GM23338 (cell line): ENCODE measurements at regions not wholly inside any gene's neighbourhood (a gene's known extent, or its start where the extent isn't known, plus 50 kb on each side); places are given as distances from the start of the nearest gene placed in this dataset.

Experiments
- ATAC-seq: fragments of 200-7000 bp; cut with Tn5 transposase; 3 replicates; pipeline ENCODE4 v1.9.1; 2020
- DNase-seq: peaks from one replicate; pipeline ENCODE4 v3.0.0-alpha.2; 2015; ENCODE audit warnings: low spot score
- H2AFZ ChIP-seq: fragments of 200-600 bp; sonication (generic); 2 replicates; pipeline ENCODE4 v1.8.0; 2016; ENCODE audit warnings: antibody characterized with exemption, mild to moderate bottlenecking, moderate library complexity
- H3F3A ChIP-seq: fragments of 200-600 bp; sonication (generic); replicated peaks from 2 replicates; pipeline ENCODE4 v1.8.0; 2017; ENCODE audit warnings: antibody characterized with exemption, mixed run types, low read depth
- H3K27ac ChIP-seq: fragments of 200-600 bp; sonication (generic); 2 replicates; pipeline ENCODE4 v1.6.1; 2016; ENCODE audit warnings: low read depth
- H3K27me3 ChIP-seq: fragments of 200-600 bp; sonication (generic); 2 replicates; pipeline ENCODE4 v1.8.0; 2016; ENCODE audit warnings: mild to moderate bottlenecking, mixed run types, moderate library complexity; ENCODE audit not compliant: insufficient read depth
- H3K36me3 ChIP-seq: fragments of 200-600 bp; sonication (generic); 2 replicates; pipeline ENCODE4 v1.8.0; 2016; ENCODE audit warnings: mild to moderate bottlenecking; ENCODE audit not compliant: insufficient read depth
- H3K4me1 ChIP-seq: fragments of 200-600 bp; sonication (generic); 2 replicates; pipeline ENCODE4 v1.8.0; 2016; ENCODE audit warnings: mild to moderate bottlenecking, moderate library complexity; ENCODE audit not compliant: insufficient read depth
- H3K4me2 ChIP-seq: fragments of 200-600 bp; sonication (generic); 2 replicates; pipeline ENCODE4 v1.7.1; 2017; ENCODE audit warnings: mixed run types
- H3K4me3 ChIP-seq: fragments of 200-600 bp; sonication (generic); 2 replicates; pipeline ENCODE4 v1.6.1; 2016; ENCODE audit warnings: mixed run types
- H3K79me2 ChIP-seq: fragments of 200-600 bp; sonication (generic); replicated peaks from 2 replicates; pipeline ENCODE4 v1.8.0; 2017; ENCODE audit warnings: mild to moderate bottlenecking; ENCODE audit not compliant: insufficient read depth
- H3K9me2 ChIP-seq: fragments of 200-600 bp; sonication (generic); 2 replicates; pipeline ENCODE4 v1.8.0; 2017; ENCODE audit not compliant: insufficient read depth
- H4K20me1 ChIP-seq: fragments of 200-600 bp; sonication (generic); replicated peaks from 2 replicates; pipeline ENCODE4 v1.8.0; 2017; ENCODE audit warnings: mild to moderate bottlenecking; ENCODE audit not compliant: insufficient read depth
- H3K27ac Mint-ChIP-seq: 2 replicates; pipeline ENCODE4 v1.8.0; 2020; ENCODE audit warnings: inconsistent platforms, mild to moderate bottlenecking, moderate library complexity, mixed read lengths
- H3K27me3 Mint-ChIP-seq: 3 replicates; pipeline ENCODE4 v1.8.0; 2022; ENCODE audit warnings: low read depth, mild to moderate bottlenecking, moderate library complexity, mixed read lengths, inconsistent platforms; ENCODE audit not compliant: insufficient read depth, poor library complexity
- H3K36me3 Mint-ChIP-seq: 3 replicates; pipeline ENCODE4 v1.8.0; 2021; ENCODE audit warnings: low read depth, mild to moderate bottlenecking, inconsistent platforms, moderate library complexity, mixed read lengths
- H3K4me1 Mint-ChIP-seq: 3 replicates; pipeline ENCODE4 v1.8.0; 2020; ENCODE audit warnings: mild to moderate bottlenecking, inconsistent platforms, mixed read lengths
- H3K4me3 Mint-ChIP-seq: 3 replicates; pipeline ENCODE4 v1.8.0; 2021; ENCODE audit warnings: moderate library complexity, mild to moderate bottlenecking, inconsistent platforms, mixed read lengths
- H3K9me3 Mint-ChIP-seq: 3 replicates; pipeline ENCODE4 v1.8.0; 2020; ENCODE audit warnings: moderate library complexity, mild to moderate bottlenecking, inconsistent platforms, mixed read lengths
- CREB1 ChIP-seq: fragments of 250-450 bp; sonication (Bioruptor Pico); IDR thresholded peaks from 2 replicates; pipeline ENCODE4 v1.5.0; 2020; ENCODE audit warnings: low read depth, mild to moderate bottlenecking, moderate library complexity
- CTCF ChIP-seq, 2 experiments: fragments of 200-600 bp in 1 of 2; sonication (generic) in 1 of 2; conservative IDR thresholded peaks; 2 replicates each; pipeline versions ENCODE4 v1.5.1 to v1.6.1; 2016 to 2017; ENCODE audit warnings: antibody characterized with exemption in 2 of 2, low read depth in 2 of 2, mild to moderate bottlenecking in 2 of 2, moderate library complexity in 1 of 2
- ETS1 ChIP-seq: IDR thresholded peaks from 2 replicates; pipeline ENCODE4 v1.6.1; 2016; ENCODE audit warnings: antibody characterized with exemption
- EZH2 ChIP-seq: fragments of 200-600 bp; sonication (generic); IDR thresholded peaks from one replicate; pipeline ENCODE4 v1.8.0; 2017; ENCODE audit warnings: antibody characterized with exemption, mild to moderate bottlenecking, low read depth; ENCODE audit not compliant: unreplicated experiment
- EZH2phosphoT487 ChIP-seq: fragments of 200-600 bp; sonication (generic); IDR thresholded peaks from one replicate; pipeline ENCODE4 v1.8.1; 2018; ENCODE audit warnings: antibody characterized with exemption; ENCODE audit not compliant: unreplicated experiment
- JUNB ChIP-seq: IDR thresholded peaks from one replicate; pipeline ENCODE4 v1.6.1; 2016; ENCODE audit warnings: antibody characterized with exemption; ENCODE audit not compliant: unreplicated experiment
- NANOG ChIP-seq: IDR thresholded peaks from 2 replicates; pipeline ENCODE4 v1.6.1; 2016; ENCODE audit warnings: antibody characterized with exemption, borderline replicate concordance
- POLR2AphosphoS5 ChIP-seq: IDR thresholded peaks from 2 replicates; pipeline ENCODE4 v1.6.1; 2016; ENCODE audit warnings: antibody characterized with exemption, low read depth
- STAT1 ChIP-seq: IDR thresholded peaks from one replicate; pipeline ENCODE4 v1.6.1; 2016; ENCODE audit warnings: antibody characterized with exemption; ENCODE audit not compliant: unreplicated experiment
- ZNF114 ChIP-seq: fragments of 250-450 bp; sonication (Bioruptor Pico); IDR thresholded peaks from 2 replicates; pipeline ENCODE4 v1.5.0; 2020; ENCODE audit warnings: mild to moderate bottlenecking, moderate library complexity
- ZNF331 ChIP-seq: fragments of 250-450 bp; sonication (Bioruptor Pico); IDR thresholded peaks from 2 replicates; pipeline ENCODE4 v1.5.0; 2020; ENCODE audit warnings: low read depth, mild to moderate bottlenecking, moderate library complexity
- ZNF462 ChIP-seq: fragments of 250-450 bp; sonication (Bioruptor Pico); IDR thresholded peaks from 2 replicates; pipeline ENCODE4 v1.5.0; 2020; ENCODE audit warnings: mild to moderate bottlenecking, moderate library complexity
- TF ChIP-seq, protein P1 (sequence below): IDR thresholded peaks from one replicate; pipeline ENCODE4 v1.6.1; 2018; ENCODE audit warnings: antibody characterized with exemption; ENCODE audit not compliant: unreplicated experiment

GRCh38 chr13:69194130-69194529 is 913.5 kb upstream of the ATXN8OS start (continued):
- no peak for TF ChIP-seq STAT1
- TF ChIP-seq ZNF331, result no peak
- TF ChIP-seq POLR2AphosphoS5, result no peak
- no peak for TF ChIP-seq NANOG

- no peak overlapping the region for H3K27ac Mint-ChIP-seq
- Histone ChIP-seq H3K27me3 (no peaks in the 10 kb centered on the region), H3K4me1 (peaks cover 2% of the 10 kb centered on the region; the same call in 1 of the 2 replicates), H3K36me3 (no peaks in the 10 kb centered on the region), H4K20me1 (no peaks in the 10 kb centered on the region), H3F3A (no peaks in the 10 kb centered on the region), H3K4me3 (no peak overlapping the region), H2AFZ (no peak overlapping the region), H3K27ac (no peak overlapping the region), H3K4me2 (no peak overlapping the region), H3K9me2 (no peaks in the 10 kb centered on the region; the same call in 1 of the 2 replicates), H3K79me2 (no peaks in the 10 kb centered on the region)
- H3K4me3 Mint-ChIP-seq, result no peak overlapping the region
- no peaks in the 10 kb centered on the region for H3K9me3 Mint-ChIP-seq
- H3K36me3 Mint-ChIP-seq, result peaks cover 2% of the 10 kb centered on the region; the same call in 2 of the 3 replicates
- peaks cover 2% of the 10 kb centered on the region for H3K27me3 Mint-ChIP-seq
- H3K4me1 Mint-ChIP-seq, result peaks cover 10% of the 10 kb centered on the region
- DNase-seq (no peak), ATAC-seq (no peak)
- TF ChIP-seq STAT1, result no peak
- TF ChIP-seq, protein P1, sequence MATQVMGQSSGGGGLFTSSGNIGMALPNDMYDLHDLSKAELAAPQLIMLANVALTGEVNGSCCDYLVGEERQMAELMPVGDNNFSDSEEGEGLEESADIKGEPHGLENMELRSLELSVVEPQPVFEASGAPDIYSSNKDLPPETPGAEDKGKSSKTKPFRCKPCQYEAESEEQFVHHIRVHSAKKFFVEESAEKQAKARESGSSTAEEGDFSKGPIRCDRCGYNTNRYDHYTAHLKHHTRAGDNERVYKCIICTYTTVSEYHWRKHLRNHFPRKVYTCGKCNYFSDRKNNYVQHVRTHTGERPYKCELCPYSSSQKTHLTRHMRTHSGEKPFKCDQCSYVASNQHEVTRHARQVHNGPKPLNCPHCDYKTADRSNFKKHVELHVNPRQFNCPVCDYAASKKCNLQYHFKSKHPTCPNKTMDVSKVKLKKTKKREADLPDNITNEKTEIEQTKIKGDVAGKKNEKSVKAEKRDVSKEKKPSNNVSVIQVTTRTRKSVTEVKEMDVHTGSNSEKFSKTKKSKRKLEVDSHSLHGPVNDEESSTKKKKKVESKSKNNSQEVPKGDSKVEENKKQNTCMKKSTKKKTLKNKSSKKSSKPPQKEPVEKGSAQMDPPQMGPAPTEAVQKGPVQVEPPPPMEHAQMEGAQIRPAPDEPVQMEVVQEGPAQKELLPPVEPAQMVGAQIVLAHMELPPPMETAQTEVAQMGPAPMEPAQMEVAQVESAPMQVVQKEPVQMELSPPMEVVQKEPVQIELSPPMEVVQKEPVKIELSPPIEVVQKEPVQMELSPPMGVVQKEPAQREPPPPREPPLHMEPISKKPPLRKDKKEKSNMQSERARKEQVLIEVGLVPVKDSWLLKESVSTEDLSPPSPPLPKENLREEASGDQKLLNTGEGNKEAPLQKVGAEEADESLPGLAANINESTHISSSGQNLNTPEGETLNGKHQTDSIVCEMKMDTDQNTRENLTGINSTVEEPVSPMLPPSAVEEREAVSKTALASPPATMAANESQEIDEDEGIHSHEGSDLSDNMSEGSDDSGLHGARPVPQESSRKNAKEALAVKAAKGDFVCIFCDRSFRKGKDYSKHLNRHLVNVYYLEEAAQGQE, result no peak
- no peak for TF ChIP-seq EZH2phosphoT487
- no peak for TF ChIP-seq EZH2
- TF ChIP-seq ZNF331, result no peak
- no peak for TF ChIP-seq CTCF (conservative IDR thresholded peaks at IDR 0.05; ENCODE audit: low read depth in 2 of 2)
- TF ChIP-seq ZNF462 (CRISPR knock-in tag), result no peak
- TF ChIP-seq NANOG, result no peak
- TF ChIP-seq ZNF114 (CRISPR knock-in tag), result no peak
- no peak for TF ChIP-seq ETS1
- TF ChIP-seq JUNB, result no peak
- TF ChIP-seq CREB1 (CRISPR knock-in tag), result no peak
- TF ChIP-seq POLR2AphosphoS5, result no peak
These were observed 927.6 kb upstream of the ATXN8OS start for GRCh38 chr13:69180034-69180433.
